Loucy (cell line): ENCODE measurements at regions not wholly inside any gene's neighbourhood (a gene's known extent, or its start where the extent isn't known, plus 50 kb on each side); places are given as distances from the start of the nearest gene placed in this dataset.

ENCODE experiments used
- EZH2phosphoT487 ChIP-seq: fragments of 200-600 bp; IDR thresholded peaks from 2 replicates; pipeline ENCODE4 v1.6.1; 2018; ENCODE audit warnings: antibody characterized with exemption, mild to moderate bottlenecking, moderate library complexity, borderline replicate concordance
- TF ChIP-seq, protein P1 (sequence below): fragments of 200-600 bp; sonication (generic); conservative IDR thresholded peaks from 2 replicates; pipeline ENCODE4 v1.5.1; 2014; ENCODE audit warnings: mild to moderate bottlenecking, antibody characterized with exemption, low read length

DNA sequence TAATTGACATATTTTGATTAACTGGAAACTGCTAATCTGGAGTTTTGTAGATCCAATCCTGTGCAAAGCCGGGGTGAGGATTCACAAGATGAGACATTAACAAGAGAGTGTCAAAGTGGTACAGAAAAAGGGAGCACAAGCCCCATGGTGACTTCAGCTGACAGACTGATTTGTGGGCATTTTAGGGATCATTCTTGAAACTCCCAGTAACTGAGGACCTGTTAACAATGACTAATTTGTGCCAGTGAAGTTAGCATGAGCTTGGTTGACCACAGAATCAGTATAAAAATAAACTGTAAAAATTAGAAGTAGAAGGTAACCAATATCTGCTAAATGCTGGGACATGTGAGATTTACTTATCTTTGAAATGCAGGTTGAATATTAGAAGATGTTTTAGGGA, 1578.3 kb downstream of the EFNA5 start:
- TF ChIP-seq, protein P1, sequence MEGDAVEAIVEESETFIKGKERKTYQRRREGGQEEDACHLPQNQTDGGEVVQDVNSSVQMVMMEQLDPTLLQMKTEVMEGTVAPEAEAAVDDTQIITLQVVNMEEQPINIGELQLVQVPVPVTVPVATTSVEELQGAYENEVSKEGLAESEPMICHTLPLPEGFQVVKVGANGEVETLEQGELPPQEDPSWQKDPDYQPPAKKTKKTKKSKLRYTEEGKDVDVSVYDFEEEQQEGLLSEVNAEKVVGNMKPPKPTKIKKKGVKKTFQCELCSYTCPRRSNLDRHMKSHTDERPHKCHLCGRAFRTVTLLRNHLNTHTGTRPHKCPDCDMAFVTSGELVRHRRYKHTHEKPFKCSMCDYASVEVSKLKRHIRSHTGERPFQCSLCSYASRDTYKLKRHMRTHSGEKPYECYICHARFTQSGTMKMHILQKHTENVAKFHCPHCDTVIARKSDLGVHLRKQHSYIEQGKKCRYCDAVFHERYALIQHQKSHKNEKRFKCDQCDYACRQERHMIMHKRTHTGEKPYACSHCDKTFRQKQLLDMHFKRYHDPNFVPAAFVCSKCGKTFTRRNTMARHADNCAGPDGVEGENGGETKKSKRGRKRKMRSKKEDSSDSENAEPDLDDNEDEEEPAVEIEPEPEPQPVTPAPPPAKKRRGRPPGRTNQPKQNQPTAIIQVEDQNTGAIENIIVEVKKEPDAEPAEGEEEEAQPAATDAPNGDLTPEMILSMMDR, result no peak
- no peak for TF ChIP-seq EZH2phosphoT487
